ENCODE measurements at regions not wholly inside any gene's neighbourhood (a gene's known extent, or its start where the extent isn't known, plus 50 kb on each side); places are given as distances from the start of the nearest gene placed in this dataset.

DNA sequence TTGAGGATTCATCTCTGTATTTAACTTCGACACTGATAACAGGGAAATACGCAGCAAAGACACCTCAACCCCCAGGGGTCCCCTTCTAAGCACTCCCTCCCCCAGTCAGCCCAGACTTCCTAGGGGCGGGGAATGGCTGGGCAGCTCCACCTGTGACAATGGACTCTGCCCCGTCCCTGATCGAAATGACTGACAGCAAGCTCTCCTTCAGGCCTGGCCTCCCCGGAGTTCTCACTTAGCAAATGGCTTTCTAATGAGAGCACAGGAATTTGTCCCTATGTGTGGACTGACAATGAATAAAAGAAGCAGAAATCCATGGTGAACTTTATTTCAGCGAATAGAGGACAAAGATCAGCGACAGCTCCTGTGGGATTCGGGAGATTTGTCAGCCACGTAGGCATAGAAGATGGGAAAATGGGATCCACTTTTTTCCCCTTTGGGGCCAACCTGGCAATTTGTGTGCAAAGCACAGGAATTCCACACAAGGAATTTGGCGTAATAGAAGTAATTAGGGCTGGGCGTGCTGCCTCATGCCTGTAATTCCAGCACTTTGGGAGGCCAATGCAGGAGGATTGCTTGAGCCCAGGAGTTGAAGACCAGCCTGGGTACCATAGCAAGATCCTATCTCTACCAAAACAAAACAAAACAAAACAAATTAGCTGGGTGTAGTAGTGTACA, 63.8 kb downstream of the TNFAIP2 start:
- no peak for TF ChIP-seq CTCF (conservative IDR thresholded peaks at IDR 0.05)
- H3K27ac ChIP-seq, result no peak overlapping the region

DNA sequence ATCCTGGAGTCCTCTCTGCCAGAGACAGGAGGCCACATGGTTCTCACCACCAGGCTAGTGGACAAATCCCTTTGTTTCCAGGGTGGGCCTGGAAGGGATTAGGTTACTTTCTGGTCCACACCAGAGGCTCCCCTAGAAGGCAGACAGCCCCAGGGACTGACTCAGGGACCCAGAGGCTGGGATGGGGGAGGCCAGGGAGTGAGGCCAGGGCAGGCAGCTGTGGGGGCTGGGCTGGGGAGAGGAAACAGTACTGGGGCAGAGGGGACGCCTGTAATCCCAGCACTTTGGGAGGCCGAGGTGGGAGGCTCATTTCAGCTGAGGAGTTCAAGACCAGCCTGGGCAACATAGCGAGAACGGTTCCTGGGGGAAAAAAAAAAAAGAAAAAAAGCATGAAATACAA, 64.7 kb downstream of the TNFAIP2 start:
- no peak overlapping the region for H3K27ac ChIP-seq
- TF ChIP-seq CTCF (conservative IDR thresholded peaks at IDR 0.05), result no peak

- no peak overlapping the region for H3K27ac ChIP-seq
- TF ChIP-seq CTCF (conservative IDR thresholded peaks at IDR 0.05), result no peak
Observed at GRCh38 chr14:103188810-103189480, 65.7 kb downstream of the TNFAIP2 start.

GRCh38 chr14:103189481-103190470, 66.5 kb downstream of the TNFAIP2 start:
- no peak for TF ChIP-seq CTCF (conservative IDR thresholded peaks at IDR 0.05)
- H3K27ac ChIP-seq, result no peak overlapping the region

- no peak for TF ChIP-seq CTCF (conservative IDR thresholded peaks at IDR 0.05)
- H3K27ac ChIP-seq, result no peak overlapping the region
Observed at GRCh38 chr14:103190741-103191140, 67.5 kb downstream of the TNFAIP2 start.

GRCh38 chr14:103191844-103192243, 68.6 kb downstream of the TNFAIP2 start:
- TF ChIP-seq CTCF (conservative IDR thresholded peaks at IDR 0.05), result no peak
- H3K27ac ChIP-seq, result no peak overlapping the region

All from VCaP (cell line).